HG03565 (cell line): ENCODE measurements at regions not wholly inside any gene's neighbourhood (a gene's known extent, or its start where the extent isn't known, plus 50 kb on each side); places are given as distances from the start of the nearest gene placed in this dataset.

Experiments
- ATAC-seq: cut with Tn5 transposase; IDR thresholded peaks from one replicate; pipeline ENCODE4 v1.9.1; 2021; ENCODE audit warnings: mild to moderate bottlenecking, moderate library complexity; ENCODE audit not compliant: unreplicated experiment

DNA sequence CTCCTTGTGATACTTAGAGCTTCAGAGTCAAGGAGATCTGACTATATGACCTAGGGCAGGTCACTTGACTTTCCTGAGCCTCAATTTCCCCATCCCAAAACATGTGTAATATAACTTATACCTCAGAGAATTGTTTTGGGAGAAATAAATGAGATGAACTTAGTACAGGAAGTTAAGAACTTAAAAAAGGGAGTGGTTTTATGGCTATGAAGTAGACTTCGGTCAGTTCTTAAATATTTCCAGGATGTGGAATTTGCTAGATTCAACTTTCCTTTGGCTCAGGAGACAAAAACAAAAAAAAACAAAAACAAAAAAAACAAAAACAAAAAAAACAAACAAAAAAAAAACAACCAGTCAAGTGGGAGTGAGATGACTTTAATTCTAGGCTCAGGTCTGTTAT lies 116.7 kb downstream of the EDEM1 start:
- ATAC-seq = no peak

DNA sequence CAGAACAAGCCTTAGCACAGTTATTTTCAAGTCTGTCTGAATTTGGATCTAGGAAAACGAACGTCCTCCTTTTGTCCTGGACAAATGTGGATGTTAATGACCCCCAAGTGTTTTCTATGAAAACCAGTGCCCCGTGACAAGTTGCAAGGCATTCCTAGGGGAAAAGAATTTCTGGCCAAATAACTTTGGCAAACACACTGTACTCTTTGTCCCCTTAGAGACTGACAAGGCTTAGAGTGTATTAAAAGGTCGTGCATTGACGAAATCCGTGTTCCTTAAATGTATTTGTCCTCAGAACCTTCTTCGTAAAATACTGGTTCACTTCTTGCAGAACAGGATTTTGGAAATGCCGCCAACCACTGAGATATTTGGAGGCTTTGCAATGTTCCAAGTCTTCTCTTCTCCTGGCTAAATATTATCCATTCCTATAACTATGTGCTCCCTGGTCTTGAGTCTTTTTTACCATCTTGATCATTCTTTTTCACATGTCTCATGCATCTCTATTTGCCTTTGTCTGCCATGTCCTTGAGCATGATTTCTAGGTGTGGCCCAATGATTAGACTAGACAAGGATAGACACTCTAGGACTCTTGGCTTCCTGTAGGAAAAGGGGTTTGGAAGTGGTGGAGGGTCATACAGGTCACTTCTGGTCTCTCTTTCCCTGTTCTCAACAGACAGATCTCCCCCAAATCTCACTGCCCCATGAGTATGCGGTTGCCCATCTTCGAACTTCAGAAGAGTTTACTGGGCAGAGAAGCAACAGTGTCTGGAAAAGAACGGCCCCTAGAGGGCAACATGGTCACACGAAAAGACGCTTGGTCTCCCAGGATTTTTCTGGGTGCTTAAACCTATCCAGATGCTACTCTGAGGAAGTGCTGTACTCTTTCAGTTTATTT lies 117.5 kb downstream of the EDEM1 start:
- ATAC-seq = peak; percentile 85

DNA sequence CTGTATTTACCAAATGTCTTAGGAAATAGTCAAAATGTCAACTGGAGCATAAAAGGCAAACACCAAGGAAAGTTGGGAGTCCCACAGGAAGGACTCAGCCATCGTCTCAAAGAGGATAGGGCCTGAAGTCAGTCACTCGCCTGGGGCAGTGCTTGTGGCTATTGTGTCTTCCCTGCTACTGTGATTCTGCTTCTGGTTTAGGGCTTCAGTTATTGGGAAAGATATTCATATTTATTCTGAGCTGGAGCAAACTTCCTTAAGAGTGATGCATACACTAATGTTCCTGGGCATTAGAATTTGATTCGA lies 118.1 kb downstream of the EDEM1 start:
- no peak for ATAC-seq

DNA sequence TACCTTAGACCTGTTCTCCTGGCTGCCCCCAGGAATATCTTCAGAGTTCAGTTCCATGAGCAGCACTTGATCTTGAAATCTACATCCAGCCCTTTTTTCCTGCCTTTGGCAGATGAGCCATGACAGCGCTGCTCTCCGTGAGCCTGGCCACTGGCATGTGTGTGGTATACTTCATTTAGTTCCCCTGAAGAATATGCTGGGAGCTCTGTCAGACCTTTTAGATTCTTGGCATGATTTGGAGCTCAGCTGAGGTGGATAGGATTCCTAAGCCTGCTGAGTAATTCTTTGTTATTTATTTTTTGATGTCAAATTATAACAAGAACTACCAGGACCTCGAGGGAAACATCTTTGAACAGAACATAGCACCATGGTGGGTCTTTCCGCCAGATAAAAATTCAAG lies 121.7 kb downstream of the EDEM1 start:
- ATAC-seq = no peak

DNA sequence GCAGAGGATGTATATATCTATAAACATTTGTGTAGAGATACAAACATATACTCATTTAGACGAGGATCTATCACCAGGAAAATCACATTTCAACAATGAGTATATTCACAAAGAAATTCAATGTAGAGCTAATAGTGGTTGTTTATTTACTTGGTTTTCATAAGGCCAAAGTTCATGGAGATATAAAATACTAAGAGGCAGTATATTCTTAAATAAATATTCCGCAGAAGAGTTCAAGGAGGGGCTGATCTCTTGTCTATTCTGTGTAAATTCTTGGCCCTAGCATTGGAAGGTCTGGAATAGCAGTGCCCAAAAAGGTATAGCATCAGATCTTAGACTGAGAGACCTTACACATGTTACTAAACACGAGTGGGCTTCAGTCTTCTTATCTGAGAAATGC lies 122.1 kb downstream of the EDEM1 start:
- ATAC-seq = no peak

DNA sequence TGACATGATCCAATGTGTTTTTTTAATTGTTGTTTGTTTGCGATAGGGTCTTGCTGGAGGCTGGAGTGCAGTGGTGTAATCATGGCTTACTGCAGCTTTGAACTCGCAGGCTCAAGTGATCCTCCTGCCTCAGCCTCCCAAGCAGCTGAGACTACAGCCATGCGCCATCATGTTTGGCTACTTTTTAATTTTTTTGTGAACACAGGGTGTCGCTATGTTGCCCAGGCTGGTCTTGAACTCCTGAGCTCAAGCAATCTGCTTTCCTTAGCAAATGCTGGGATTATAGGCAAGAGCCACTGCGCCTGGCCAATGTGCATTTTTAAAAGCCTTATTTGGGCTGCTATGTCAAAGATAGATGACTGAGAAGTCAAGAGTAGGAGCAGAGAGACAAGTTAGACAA lies 123.0 kb downstream of the EDEM1 start:
- no peak for ATAC-seq

DNA sequence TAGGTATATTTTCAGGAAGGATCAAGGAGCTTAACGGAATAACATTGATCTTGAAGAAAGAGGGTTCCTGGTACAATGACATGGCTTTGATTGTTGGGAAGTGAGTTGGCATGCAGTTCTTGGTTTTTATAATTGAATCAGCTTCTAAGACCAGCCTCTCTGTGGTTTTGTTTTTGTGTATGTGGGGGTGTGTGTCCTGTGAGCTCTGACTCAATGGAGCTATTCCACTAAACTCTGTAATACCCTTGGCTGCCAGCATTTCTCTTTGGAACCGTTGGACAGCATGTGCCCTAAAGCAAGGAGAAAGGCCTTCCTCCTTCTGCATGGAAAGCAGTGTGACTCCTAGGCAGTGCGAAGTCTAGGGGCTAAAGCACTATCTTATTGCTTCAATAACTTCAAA lies 124.8 kb downstream of the EDEM1 start:
- no peak for ATAC-seq

DNA sequence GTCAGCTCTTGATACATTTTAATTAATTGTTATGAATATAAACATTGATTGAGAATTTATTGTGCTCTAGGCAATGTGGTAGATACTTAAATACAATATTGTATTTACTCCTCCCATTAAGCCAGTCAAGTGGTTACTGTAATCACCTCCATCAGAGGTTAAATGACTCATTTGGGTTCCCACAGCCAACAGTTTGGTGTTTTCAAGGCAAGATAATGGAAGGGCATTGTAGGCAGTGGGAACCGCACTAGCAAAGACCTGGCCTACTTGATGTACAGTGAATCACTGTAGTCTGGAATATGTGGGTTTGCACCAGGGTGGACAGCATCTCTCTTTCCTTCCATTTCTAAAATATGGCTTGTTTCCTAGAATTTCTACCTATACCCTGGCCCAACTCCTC lies 127.4 kb downstream of the EDEM1 start:
- no peak for ATAC-seq

DNA sequence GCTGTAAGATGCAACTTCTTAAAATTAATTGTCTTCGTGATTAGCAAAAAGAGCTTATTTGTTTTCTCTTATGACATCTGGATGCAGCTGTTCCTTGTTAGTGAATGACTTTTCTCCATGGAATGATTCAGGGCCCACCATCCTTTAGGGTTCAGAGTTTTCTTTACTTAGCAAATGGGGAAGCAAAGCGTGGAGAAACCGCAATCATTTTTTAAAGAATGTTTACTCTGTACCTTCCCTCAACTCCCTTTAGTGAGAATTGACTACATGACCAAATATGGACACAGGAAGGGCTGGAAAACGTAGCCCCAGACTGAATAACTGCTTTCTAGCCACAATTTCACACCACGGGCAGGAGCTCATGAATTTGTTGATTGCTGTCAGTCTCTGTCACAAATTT lies 130.1 kb downstream of the EDEM1 start:
- ATAC-seq = no peak

DNA sequence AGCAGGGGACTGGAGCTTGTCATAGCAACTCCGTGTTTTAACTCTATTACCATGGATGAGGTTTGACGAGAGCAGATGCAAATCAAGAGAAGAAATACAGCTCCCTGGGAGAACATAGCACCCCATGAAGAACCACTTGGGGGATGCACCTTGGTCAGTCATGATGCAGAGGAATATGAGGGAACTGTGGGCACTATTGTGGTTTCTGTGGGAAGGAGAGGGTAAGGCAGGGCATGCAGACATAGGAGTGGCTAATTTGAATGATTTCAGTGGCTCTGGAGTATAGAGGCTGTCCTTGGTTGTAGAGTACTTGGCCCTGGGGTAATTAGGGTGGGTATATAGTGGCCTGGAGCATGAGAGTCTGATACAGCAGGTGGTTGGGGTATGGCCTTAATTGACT lies 131.9 kb downstream of the EDEM1 start:
- ATAC-seq = no peak

DNA sequence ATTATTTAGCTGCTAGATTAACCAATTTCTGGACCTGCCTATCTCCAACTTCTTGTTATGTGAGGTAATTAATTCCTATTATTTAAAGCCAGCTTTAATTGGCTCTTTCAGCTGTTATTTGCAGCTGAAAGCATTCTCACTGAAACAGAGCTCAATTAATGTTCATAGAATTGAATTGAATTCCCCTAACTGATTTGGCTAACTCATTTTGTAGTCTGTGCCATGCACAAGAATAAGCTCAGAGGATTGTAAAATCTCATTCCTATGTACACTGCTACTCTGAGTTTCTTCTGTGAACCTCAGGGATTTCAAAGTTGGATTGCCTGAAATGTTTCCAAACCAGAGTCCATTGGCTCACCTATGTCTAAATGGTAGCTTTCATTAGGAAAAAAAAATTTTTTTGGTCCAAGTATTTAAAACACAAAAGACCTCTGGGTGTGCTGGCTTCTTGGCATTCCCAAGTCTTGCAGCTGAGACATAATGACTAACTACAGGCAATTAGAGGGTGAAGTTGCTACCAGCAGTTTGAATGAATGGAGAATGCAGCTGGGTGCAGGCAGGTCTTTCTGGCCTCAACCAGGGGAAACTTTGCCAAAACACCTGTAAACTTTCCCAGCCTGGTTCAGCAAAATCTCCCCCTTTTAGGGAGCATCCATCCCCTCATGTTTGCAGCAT lies 134.3 kb downstream of the EDEM1 start:
- ATAC-seq = no peak

DNA sequence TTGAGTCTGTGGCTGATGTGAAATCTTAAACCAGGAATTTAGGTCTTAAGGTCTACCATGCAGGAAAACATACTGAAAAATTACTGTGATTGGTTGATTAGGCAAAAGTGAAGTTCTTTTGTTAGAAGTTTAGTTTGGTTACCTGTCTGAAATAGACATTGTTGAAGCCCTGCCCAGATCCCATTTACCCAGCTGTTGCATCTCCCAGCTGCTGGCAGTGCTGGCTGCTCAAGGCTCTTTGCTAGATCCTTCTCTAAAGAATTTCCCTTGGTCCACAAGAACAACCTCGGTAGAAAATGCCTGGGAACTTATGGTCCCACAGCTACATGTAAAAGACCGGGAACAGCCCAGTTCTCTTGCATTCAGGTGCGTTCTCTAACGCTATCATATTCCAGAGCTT lies 137.3 kb downstream of the EDEM1 start:
- ATAC-seq = no peak

DNA sequence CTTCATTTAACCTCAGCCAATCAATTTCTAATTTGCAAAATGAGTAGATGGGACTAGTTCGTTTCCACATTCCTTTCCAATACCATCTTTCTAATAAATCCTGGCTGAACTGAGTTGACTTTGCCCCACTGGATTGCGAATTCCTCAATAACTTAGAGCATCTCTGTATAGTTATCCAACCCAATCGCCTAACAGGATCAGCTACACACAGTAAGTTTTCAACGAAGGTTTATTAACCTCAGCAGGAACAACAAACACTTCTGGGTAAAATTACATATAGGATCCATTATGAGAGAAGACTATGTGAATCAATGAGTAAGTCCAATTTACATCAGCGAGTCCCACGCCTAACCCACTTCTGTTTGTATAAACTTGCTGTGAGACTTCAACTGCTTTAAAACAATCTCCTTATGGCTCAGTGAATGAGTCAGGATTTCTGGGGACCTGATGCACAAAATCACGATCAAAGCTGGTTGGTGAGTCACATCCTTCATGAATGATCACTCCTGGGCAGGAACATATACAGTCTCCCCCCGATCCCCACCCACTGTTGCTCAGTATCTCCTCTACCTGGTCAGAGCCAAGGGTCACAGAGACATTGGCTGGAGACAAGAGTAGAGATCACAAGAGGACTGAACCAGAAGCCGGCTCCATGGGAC lies 142.8 kb downstream of the EDEM1 start:
- ATAC-seq = no peak

DNA sequence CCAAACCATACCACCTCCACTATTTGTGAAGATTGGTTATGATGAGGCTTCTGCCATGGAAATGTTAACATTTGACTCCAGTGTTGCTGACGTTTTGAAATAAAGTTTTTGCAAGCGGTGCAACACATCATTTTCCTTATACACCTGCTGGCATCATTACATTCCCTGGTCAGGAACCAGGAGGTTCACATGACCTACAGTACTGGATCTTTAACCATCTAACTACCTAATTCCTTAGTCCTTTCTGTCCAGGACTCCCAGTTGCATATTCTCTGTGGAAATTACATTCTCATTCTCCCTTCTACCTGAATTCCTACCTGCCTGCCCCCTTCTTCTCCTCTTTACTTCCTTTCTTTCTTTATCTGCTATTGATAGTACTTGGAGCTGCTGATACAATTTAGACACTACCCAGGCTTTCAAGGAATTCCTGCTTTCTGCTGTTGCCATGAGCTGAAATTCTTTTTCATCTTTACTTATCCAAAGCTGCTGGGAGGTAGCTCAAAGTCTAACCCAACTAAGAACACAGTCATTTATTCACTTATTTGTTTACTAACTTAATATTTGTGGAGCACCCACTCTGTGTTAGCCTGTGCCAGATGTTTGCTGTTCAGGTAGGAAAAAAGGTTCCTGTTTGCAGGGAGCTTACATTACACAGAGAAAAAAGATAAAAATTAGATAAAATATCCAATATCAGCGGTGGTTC lies 144.2 kb downstream of the EDEM1 start:
- no peak for ATAC-seq

DNA sequence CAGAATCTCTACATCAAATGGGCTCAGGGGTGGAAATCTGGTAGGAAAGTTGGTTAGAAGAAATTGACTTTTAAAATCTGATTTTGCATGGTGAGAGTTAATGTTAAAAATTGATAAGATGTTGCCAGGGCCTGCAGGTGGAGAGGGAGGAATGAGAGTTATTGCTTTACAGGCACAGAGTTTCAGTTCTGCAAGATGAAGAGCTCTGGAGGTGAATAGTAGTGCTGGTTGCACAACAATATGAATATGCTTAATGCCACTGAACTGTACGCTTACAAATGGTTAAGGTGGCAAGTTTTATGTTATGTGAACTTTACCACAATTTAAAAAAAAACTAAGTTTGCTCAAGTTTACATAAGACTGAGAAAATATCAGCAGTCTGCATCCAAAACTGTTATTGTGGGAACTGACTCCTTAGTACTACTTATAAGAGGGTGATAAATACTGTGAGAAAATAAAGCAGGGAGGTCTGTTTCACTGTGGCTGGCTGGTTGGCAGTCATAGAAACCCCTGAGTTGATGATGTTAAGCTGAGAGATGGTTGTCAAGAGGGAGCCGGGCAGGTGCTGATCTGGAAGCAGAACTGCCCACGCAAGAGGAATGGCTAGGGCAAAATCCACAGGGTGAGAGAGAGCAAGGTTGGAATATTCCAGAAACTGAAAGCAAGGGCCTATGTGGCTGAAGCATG lies 144.9 kb downstream of the EDEM1 start:
- no peak for ATAC-seq

DNA sequence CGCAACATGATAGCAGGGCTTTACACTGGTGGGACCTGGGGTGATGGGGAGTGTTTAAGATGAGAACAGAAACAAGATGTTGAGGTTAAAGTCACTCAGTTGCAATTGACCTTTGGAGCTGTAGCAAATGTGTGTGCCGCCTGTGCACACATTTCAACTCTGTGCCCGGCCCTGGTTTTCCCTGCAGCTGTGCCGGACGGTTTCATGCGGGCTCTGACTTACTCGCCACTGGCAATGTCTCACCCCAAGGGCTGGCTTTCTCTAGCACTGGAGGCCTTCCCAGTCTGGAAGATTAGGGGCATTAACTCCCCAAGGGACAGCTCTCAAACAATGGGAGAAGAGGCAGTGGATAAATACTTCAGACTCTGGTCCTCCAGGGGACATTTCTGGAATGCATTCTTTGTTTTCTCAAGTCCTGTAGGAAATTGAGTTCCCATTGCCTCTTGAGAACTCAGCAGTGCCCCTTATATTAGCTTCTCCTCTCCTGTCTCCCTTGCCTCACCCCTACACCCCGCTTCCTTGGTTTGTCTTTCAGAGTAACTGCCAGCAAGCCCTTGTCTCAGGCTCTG lies 152.5 kb downstream of the EDEM1 start:
- no peak for ATAC-seq

DNA sequence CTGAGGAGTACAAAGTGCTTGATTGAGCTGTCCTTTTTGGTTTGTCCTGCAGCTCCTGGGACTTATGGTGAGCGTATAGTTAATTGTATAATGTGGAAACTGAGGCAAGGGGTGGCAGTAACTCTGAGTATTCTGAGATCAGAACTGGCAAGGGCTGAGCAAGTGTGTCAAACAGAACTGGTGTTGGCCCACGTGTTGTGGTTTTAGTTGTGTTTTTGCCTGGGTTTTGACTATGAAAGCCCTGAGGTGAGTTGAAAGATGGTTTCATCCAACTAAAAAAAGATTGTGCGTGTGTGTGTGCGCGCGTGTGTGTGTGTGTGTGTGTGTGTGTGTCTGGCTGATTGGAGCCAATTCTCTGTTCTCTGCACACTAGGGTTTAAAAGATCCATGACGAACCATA lies 154.1 kb downstream of the EDEM1 start:
- no peak for ATAC-seq

DNA sequence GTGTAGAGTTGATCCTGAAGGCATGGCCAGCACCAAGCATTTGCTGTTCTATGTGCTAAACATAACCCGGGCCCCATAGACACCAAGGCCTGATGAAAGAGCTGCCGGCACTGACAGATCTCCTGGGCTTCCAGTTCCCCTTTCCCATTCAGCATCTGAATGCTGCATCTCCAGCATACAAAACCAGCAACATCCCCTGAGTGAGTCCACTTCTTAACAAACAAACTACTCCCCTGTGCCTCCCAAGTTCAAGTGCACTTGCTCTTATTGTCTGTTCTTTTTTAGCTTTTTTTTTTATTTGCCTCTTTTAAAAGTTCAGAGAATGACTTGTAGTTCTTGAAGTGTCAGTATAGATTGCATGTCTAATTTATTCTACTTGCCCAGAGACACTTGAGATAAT lies 156.0 kb downstream of the EDEM1 start:
- ATAC-seq = no peak

DNA sequence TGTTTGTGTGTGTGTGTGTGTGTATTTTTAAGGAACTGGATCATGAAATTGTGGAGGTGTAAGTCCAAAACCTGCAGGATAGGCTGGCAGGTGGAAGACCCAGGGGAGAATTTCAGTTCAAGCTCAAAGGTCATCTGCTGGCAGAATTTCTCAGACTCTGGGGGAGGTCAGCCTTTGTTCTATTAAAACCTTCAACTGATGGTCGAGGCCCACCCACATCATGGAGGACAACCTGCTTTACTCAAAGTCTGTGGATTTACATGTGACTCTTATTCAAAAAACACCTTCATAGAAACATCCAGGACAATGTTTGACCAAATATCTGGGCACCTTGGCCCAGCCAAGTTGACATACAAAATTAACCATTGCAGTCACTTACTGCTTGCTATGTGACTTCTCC lies 157.2 kb downstream of the EDEM1 start:
- ATAC-seq = no peak

DNA sequence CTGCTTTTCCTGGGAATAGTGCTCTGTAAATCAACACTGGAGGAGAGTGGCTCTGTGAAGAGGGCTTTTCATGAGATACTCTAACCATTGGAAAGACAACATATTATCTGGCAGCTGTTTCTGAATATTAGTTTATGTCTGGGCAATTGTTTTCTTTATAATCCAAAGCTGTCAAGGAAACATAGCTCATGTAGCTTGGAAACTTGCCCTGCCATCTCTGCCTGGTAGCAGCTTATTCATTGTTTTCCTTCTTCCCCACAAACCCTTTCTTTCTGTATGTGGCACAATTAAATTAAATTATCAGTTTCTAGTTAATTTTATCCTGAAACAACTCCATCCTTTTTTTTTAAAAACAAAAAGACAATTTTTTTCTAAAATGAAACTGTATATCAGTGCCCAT lies 160.0 kb downstream of the EDEM1 start:
- no peak for ATAC-seq
